ENCODE measurements at regions not wholly inside any gene's neighbourhood (a gene's known extent, or its start where the extent isn't known, plus 50 kb on each side); places are given as distances from the start of the nearest gene placed in this dataset.

GRCh38 chr4:116397291-116397690, 688.1 kb downstream of the TRAM1L1 start:
- Histone ChIP-seq H3K4me1 (ENCODE audit: control insufficient read depth in 1 of 2, insufficient read depth in 2 of 2, low read length in 2 of 2) (peaks cover 0 to 6% of the 10 kb centered on the region in 2 donors), H3K4me2 (replicated peaks; ENCODE audit: extremely low read depth, low read length, poor library complexity, severe bottlenecking) (no peak overlapping the region), H2AFZ (ENCODE audit: insufficient read depth, low read depth, low read length, poor library complexity, severe bottlenecking) (no peak overlapping the region), H3K9me3 (replicated peaks in 1 of 2; ENCODE audit: control insufficient read depth in 1 of 2, insufficient read depth in 1 of 2, low read length in 2 of 2) (no peaks in the 10 kb centered on the region), H3K79me2 (ENCODE audit: insufficient read depth, low read length) (no peaks in the 10 kb centered on the region), H3K27ac (ENCODE audit: low read depth in 1 of 2, low read length in 2 of 2) (no peak overlapping the region), H3K36me3 (replicated peaks in 1 of 2; ENCODE audit: control insufficient read depth in 1 of 2, insufficient read depth in 2 of 2, low read length in 2 of 2) (no peaks in the 10 kb centered on the region), H3K27me3 (ENCODE audit: control insufficient read depth in 2 of 2, insufficient read depth in 2 of 2, low read length in 2 of 2) (no peaks in the 10 kb centered on the region), H3K4me3 (replicated peaks in 1 of 3; ENCODE audit: low read depth in 2 of 3, low read length in 3 of 3) (no peak overlapping the region), H3K9ac (ENCODE audit: insufficient read depth, low read length, poor library complexity, severe bottlenecking) (no peak overlapping the region), H4K20me1 (ENCODE audit: insufficient read depth, low read length) (no peaks in the 10 kb centered on the region)
- no peak for TF ChIP-seq CTCF (IDR thresholded peaks at IDR 0.05)
- Mint-ChIP-seq H3K27ac (peak overlapping the region in 1 of 7 donors; percentile 48), H3K9me3 (peaks cover 0 to 4% (median 0%) of the 10 kb centered on the region in 7 donors), H3K36me3 (no peaks in the 10 kb centered on the region), H3K4me1 (peaks cover 15% of the 10 kb centered on the region), H3K4me3 (no peak overlapping the region), H3K27me3 (ENCODE audit: low read depth in 3 of 3) (peaks cover 0 to 2% (median 0%) of the 10 kb centered on the region in 3 donors)
- no peak for DNase-seq
- intact Hi-C loops (cut with micrococcal nuclease) = no loop called here

- WGBS (ENCODE audit: insufficient coverage) = no CpG with 5 or more reads among the region's 3 CpGs
- no peaks in the 10 kb centered on the region for H3K79me2 ChIP-seq (ENCODE audit: insufficient read depth, low read length)
- H3K4me1 Mint-ChIP-seq = peaks cover 15% of the 10 kb centered on the region
- H3K9me3 ChIP-seq (replicated peaks in 1 of 2; ENCODE audit: control insufficient read depth in 1 of 2, insufficient read depth in 1 of 2, low read length in 2 of 2) = no peaks in the 10 kb centered on the region
- no peaks in the 10 kb centered on the region for H3K27me3 ChIP-seq (ENCODE audit: control insufficient read depth in 2 of 2, insufficient read depth in 2 of 2, low read length in 2 of 2)
- intact Hi-C loops (cut with micrococcal nuclease) = no loop called here
- H4K20me1 ChIP-seq (ENCODE audit: insufficient read depth, low read length) = no peaks in the 10 kb centered on the region
- no peak for DNase-seq
- no peak overlapping the region for H3K4me2 ChIP-seq (replicated peaks; ENCODE audit: extremely low read depth, low read length, poor library complexity, severe bottlenecking)
- H3K27ac Mint-ChIP-seq = no peak overlapping the region
- TF ChIP-seq CTCF (IDR thresholded peaks at IDR 0.05) = no peak
- H3K36me3 ChIP-seq (replicated peaks in 1 of 2; ENCODE audit: control insufficient read depth in 1 of 2, insufficient read depth in 2 of 2, low read length in 2 of 2) = no peaks in the 10 kb centered on the region
- H3K27ac ChIP-seq (ENCODE audit: low read depth in 1 of 2, low read length in 2 of 2) = no peak overlapping the region
- H3K4me3 Mint-ChIP-seq = no peak overlapping the region
- H2AFZ ChIP-seq (ENCODE audit: insufficient read depth, low read depth, low read length, poor library complexity, severe bottlenecking) = no peak overlapping the region
- H3K9ac ChIP-seq (ENCODE audit: insufficient read depth, low read length, poor library complexity, severe bottlenecking) = no peak overlapping the region
- peaks cover 0 to 4% (median 0%) of the 10 kb centered on the region in 7 donors for H3K9me3 Mint-ChIP-seq
- peaks cover 0 to 2% (median 0%) of the 10 kb centered on the region in 3 donors for H3K27me3 Mint-ChIP-seq (ENCODE audit: low read depth in 3 of 3)
- no peak overlapping the region for H3K4me3 ChIP-seq (replicated peaks in 1 of 3; ENCODE audit: low read depth in 2 of 3, low read length in 3 of 3)
- H3K36me3 Mint-ChIP-seq = no peaks in the 10 kb centered on the region
- H3K4me1 ChIP-seq (ENCODE audit: control insufficient read depth in 1 of 2, insufficient read depth in 2 of 2, low read length in 2 of 2) = peaks cover 0 to 6% of the 10 kb centered on the region in 2 donors
Measured at GRCh38 chr4:116395408-116395807, 690.0 kb downstream of the TRAM1L1 start.

All from CD14-positive monocyte (primary cell).